GM23338 (cell line): ENCODE measurements at regions not wholly inside any gene's neighbourhood (a gene's known extent, or its start where the extent isn't known, plus 50 kb on each side); places are given as distances from the start of the nearest gene placed in this dataset.

Source experiments
- ATAC-seq: fragments of 200-7000 bp; cut with Tn5 transposase; 3 replicates; pipeline ENCODE4 v1.9.1; 2020
- DNase-seq: peaks from one replicate; pipeline ENCODE4 v3.0.0-alpha.2; 2015; ENCODE audit warnings: low spot score
- H2AFZ ChIP-seq: fragments of 200-600 bp; sonication (generic); 2 replicates; pipeline ENCODE4 v1.8.0; 2016; ENCODE audit warnings: antibody characterized with exemption, mild to moderate bottlenecking, moderate library complexity
- H3F3A ChIP-seq: fragments of 200-600 bp; sonication (generic); replicated peaks from 2 replicates; pipeline ENCODE4 v1.8.0; 2017; ENCODE audit warnings: antibody characterized with exemption, mixed run types, low read depth
- H3K27ac ChIP-seq: fragments of 200-600 bp; sonication (generic); 2 replicates; pipeline ENCODE4 v1.6.1; 2016; ENCODE audit warnings: low read depth
- H3K27me3 ChIP-seq: fragments of 200-600 bp; sonication (generic); 2 replicates; pipeline ENCODE4 v1.8.0; 2016; ENCODE audit warnings: mild to moderate bottlenecking, mixed run types, moderate library complexity; ENCODE audit not compliant: insufficient read depth
- H3K36me3 ChIP-seq: fragments of 200-600 bp; sonication (generic); 2 replicates; pipeline ENCODE4 v1.8.0; 2016; ENCODE audit warnings: mild to moderate bottlenecking; ENCODE audit not compliant: insufficient read depth
- H3K4me1 ChIP-seq: fragments of 200-600 bp; sonication (generic); 2 replicates; pipeline ENCODE4 v1.8.0; 2016; ENCODE audit warnings: mild to moderate bottlenecking, moderate library complexity; ENCODE audit not compliant: insufficient read depth
- H3K4me2 ChIP-seq: fragments of 200-600 bp; sonication (generic); 2 replicates; pipeline ENCODE4 v1.7.1; 2017; ENCODE audit warnings: mixed run types
- H3K4me3 ChIP-seq: fragments of 200-600 bp; sonication (generic); 2 replicates; pipeline ENCODE4 v1.6.1; 2016; ENCODE audit warnings: mixed run types
- H3K79me2 ChIP-seq: fragments of 200-600 bp; sonication (generic); replicated peaks from 2 replicates; pipeline ENCODE4 v1.8.0; 2017; ENCODE audit warnings: mild to moderate bottlenecking; ENCODE audit not compliant: insufficient read depth
- H3K9me2 ChIP-seq: fragments of 200-600 bp; sonication (generic); 2 replicates; pipeline ENCODE4 v1.8.0; 2017; ENCODE audit not compliant: insufficient read depth
- H4K20me1 ChIP-seq: fragments of 200-600 bp; sonication (generic); replicated peaks from 2 replicates; pipeline ENCODE4 v1.8.0; 2017; ENCODE audit warnings: mild to moderate bottlenecking; ENCODE audit not compliant: insufficient read depth
- H3K27ac Mint-ChIP-seq: 2 replicates; pipeline ENCODE4 v1.8.0; 2020; ENCODE audit warnings: inconsistent platforms, mild to moderate bottlenecking, moderate library complexity, mixed read lengths
- H3K27me3 Mint-ChIP-seq: 3 replicates; pipeline ENCODE4 v1.8.0; 2022; ENCODE audit warnings: low read depth, mild to moderate bottlenecking, moderate library complexity, mixed read lengths, inconsistent platforms; ENCODE audit not compliant: insufficient read depth, poor library complexity
- H3K36me3 Mint-ChIP-seq: 3 replicates; pipeline ENCODE4 v1.8.0; 2021; ENCODE audit warnings: low read depth, mild to moderate bottlenecking, inconsistent platforms, moderate library complexity, mixed read lengths
- H3K4me1 Mint-ChIP-seq: 3 replicates; pipeline ENCODE4 v1.8.0; 2020; ENCODE audit warnings: mild to moderate bottlenecking, inconsistent platforms, mixed read lengths
- H3K4me3 Mint-ChIP-seq: 3 replicates; pipeline ENCODE4 v1.8.0; 2021; ENCODE audit warnings: moderate library complexity, mild to moderate bottlenecking, inconsistent platforms, mixed read lengths
- H3K9me3 Mint-ChIP-seq: 3 replicates; pipeline ENCODE4 v1.8.0; 2020; ENCODE audit warnings: moderate library complexity, mild to moderate bottlenecking, inconsistent platforms, mixed read lengths
- CREB1 ChIP-seq: fragments of 250-450 bp; sonication (Bioruptor Pico); IDR thresholded peaks from 2 replicates; pipeline ENCODE4 v1.5.0; 2020; ENCODE audit warnings: low read depth, mild to moderate bottlenecking, moderate library complexity
- CTCF ChIP-seq, 2 experiments: fragments of 200-600 bp in 1 of 2; sonication (generic) in 1 of 2; conservative IDR thresholded peaks; 2 replicates each; pipeline versions ENCODE4 v1.5.1 to v1.6.1; 2016 to 2017; ENCODE audit warnings: antibody characterized with exemption in 2 of 2, low read depth in 2 of 2, mild to moderate bottlenecking in 2 of 2, moderate library complexity in 1 of 2
- EZH2phosphoT487 ChIP-seq: fragments of 200-600 bp; sonication (generic); IDR thresholded peaks from one replicate; pipeline ENCODE4 v1.8.1; 2018; ENCODE audit warnings: antibody characterized with exemption; ENCODE audit not compliant: unreplicated experiment
- JUNB ChIP-seq: IDR thresholded peaks from one replicate; pipeline ENCODE4 v1.6.1; 2016; ENCODE audit warnings: antibody characterized with exemption; ENCODE audit not compliant: unreplicated experiment
- REST ChIP-seq: IDR thresholded peaks from one replicate; pipeline ENCODE4 v1.6.1; 2018; ENCODE audit warnings: antibody characterized with exemption; ENCODE audit not compliant: unreplicated experiment
- STAT1 ChIP-seq: IDR thresholded peaks from one replicate; pipeline ENCODE4 v1.6.1; 2016; ENCODE audit warnings: antibody characterized with exemption; ENCODE audit not compliant: unreplicated experiment
- ZNF114 ChIP-seq: fragments of 250-450 bp; sonication (Bioruptor Pico); IDR thresholded peaks from 2 replicates; pipeline ENCODE4 v1.5.0; 2020; ENCODE audit warnings: mild to moderate bottlenecking, moderate library complexity
- ZNF331 ChIP-seq: fragments of 250-450 bp; sonication (Bioruptor Pico); IDR thresholded peaks from 2 replicates; pipeline ENCODE4 v1.5.0; 2020; ENCODE audit warnings: low read depth, mild to moderate bottlenecking, moderate library complexity
- TF ChIP-seq, protein P1 (sequence below): fragments of 250-450 bp; sonication (Bioruptor Pico); IDR thresholded peaks from 2 replicates; pipeline ENCODE4 v1.5.0; 2020; ENCODE audit warnings: mild to moderate bottlenecking, moderate library complexity

GRCh38 chr4:132651196-132651595, 497.9 kb upstream of the PCDH10 start (continued):
- TF ChIP-seq, protein P1, sequence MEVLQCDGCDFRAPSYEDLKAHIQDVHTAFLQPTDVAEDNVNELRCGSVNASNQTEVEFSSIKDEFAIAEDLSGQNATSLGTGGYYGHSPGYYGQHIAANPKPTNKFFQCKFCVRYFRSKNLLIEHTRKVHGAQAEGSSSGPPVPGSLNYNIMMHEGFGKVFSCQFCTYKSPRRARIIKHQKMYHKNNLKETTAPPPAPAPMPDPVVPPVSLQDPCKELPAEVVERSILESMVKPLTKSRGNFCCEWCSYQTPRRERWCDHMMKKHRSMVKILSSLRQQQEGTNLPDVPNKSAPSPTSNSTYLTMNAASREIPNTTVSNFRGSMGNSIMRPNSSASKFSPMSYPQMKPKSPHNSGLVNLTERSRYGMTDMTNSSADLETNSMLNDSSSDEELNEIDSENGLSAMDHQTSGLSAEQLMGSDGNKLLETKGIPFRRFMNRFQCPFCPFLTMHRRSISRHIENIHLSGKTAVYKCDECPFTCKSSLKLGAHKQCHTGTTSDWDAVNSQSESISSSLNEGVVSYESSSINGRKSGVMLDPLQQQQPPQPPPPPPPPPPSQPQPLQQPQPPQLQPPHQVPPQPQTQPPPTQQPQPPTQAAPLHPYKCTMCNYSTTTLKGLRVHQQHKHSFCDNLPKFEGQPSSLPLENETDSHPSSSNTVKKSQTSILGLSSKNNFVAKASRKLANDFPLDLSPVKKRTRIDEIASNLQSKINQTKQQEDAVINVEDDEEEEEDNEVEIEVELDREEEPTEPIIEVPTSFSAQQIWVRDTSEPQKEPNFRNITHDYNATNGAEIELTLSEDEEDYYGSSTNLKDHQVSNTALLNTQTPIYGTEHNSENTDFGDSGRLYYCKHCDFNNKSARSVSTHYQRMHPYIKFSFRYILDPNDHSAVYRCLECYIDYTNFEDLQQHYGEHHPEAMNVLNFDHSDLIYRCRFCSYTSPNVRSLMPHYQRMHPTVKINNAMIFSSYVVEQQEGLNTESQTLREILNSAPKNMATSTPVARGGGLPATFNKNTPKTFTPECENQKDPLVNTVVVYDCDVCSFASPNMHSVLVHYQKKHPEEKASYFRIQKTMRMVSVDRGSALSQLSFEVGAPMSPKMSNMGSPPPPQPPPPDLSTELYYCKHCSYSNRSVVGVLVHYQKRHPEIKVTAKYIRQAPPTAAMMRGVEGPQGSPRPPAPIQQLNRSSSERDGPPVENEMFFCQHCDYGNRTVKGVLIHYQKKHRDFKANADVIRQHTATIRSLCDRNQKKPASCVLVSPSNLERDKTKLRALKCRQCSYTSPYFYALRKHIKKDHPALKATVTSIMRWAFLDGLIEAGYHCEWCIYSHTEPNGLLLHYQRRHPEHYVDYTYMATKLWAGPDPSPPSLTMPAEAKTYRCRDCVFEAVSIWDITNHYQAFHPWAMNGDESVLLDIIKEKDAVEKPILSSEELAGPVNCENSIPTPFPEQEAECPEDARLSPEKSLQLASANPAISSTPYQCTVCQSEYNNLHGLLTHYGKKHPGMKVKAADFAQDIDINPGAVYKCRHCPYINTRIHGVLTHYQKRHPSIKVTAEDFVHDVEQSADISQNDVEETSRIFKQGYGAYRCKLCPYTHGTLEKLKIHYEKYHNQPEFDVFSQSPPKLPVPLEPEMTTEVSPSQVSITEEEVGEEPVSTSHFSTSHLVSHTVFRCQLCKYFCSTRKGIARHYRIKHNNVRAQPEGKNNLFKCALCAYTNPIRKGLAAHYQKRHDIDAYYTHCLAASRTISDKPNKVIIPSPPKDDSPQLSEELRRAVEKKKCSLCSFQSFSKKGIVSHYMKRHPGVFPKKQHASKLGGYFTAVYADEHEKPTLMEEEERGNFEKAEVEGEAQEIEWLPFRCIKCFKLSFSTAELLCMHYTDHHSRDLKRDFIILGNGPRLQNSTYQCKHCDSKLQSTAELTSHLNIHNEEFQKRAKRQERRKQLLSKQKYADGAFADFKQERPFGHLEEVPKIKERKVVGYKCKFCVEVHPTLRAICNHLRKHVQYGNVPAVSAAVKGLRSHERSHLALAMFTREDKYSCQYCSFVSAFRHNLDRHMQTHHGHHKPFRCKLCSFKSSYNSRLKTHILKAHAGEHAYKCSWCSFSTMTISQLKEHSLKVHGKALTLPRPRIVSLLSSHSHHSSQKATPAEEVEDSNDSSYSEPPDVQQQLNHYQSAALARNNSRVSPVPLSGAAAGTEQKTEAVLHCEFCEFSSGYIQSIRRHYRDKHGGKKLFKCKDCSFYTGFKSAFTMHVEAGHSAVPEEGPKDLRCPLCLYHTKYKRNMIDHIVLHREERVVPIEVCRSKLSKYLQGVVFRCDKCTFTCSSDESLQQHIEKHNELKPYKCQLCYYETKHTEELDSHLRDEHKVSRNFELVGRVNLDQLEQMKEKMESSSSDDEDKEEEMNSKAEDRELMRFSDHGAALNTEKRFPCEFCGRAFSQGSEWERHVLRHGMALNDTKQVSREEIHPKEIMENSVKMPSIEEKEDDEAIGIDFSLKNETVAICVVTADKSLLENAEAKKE = no peak
- TF ChIP-seq EZH2phosphoT487 (no peak), ZNF114 (CRISPR knock-in tag) (no peak), REST (no peak), JUNB (no peak), ZNF331 (no peak), STAT1 (no peak)

DNA sequence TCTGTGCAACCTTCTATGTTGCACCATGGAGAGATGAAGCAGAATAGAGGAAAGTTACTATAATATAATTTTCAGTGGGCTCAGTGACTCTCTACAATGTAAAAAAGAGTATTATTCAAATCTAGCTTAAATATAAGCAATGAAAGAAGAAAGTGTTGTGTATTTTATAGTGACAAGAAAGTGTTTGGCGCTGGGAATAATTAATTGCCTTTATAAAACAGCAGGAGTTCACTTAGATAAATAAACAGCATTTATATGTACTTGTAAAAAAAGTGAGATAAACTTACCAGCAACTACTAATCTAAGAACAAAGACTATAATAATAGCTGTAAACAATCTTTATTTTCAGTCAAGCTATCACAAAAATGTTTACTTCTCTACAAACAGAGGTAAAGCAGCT, 488.9 kb upstream of the PCDH10 start:
- Histone ChIP-seq H3K36me3 (no peaks in the 10 kb centered on the region), H3K27me3 (no peaks in the 10 kb centered on the region), H3K4me1 (no peaks in the 10 kb centered on the region), H3K4me3 (no peak overlapping the region), H3K79me2 (no peaks in the 10 kb centered on the region), H3F3A (no peaks in the 10 kb centered on the region), H4K20me1 (no peaks in the 10 kb centered on the region), H2AFZ (no peak overlapping the region), H3K9me2 (no peaks in the 10 kb centered on the region), H3K27ac (no peak overlapping the region), H3K4me2 (no peak overlapping the region)
- peaks cover 2% of the 10 kb centered on the region for H3K27me3 Mint-ChIP-seq
- no peak for ATAC-seq
- H3K4me3 Mint-ChIP-seq = no peak overlapping the region
- H3K27ac Mint-ChIP-seq = no peak overlapping the region
- peaks cover 10% of the 10 kb centered on the region for H3K9me3 Mint-ChIP-seq
- no peaks in the 10 kb centered on the region for H3K4me1 Mint-ChIP-seq
- no peak for DNase-seq
- peaks cover 19% of the 10 kb centered on the region for H3K36me3 Mint-ChIP-seq
- TF ChIP-seq REST (no peak), CTCF (conservative IDR thresholded peaks at IDR 0.05; ENCODE audit: low read depth in 2 of 2) (no peak), JUNB (no peak), EZH2phosphoT487 (no peak), CREB1 (CRISPR knock-in tag) (no peak), ZNF114 (CRISPR knock-in tag) (no peak), ZNF331 (no peak)
